ENCODE measurements at regions not wholly inside any gene's neighbourhood (a gene's known extent, or its start where the extent isn't known, plus 50 kb on each side); places are given as distances from the start of the nearest gene placed in this dataset.
A peak's percentile ranks its signal among the peaks of the same experiment; 100 is the strongest.

- TF ChIP-seq CTCF (IDR thresholded peaks at IDR 0.05; ENCODE audit: insufficient read depth, low read depth, low read length, missing control alignments) = no peak
- peak; percentile 43 for DNase-seq (ENCODE audit: low read depth)
- no peak overlapping the region for H3K4me3 ChIP-seq (ENCODE audit: low read length)
Measured at GRCh38 chr1:221947731-221948130, 205.8 kb upstream of the DUSP10 start.

GRCh38 chr1:221946768-221947167 is 204.9 kb upstream of the DUSP10 start:
- no peak overlapping the region for H3K4me3 ChIP-seq (ENCODE audit: low read length)
- TF ChIP-seq CTCF (IDR thresholded peaks at IDR 0.05; ENCODE audit: insufficient read depth, low read depth, low read length, missing control alignments) = no peak
- no peak for DNase-seq (ENCODE audit: low read depth)

- no peak for DNase-seq (ENCODE audit: low read depth)
- H3K4me3 ChIP-seq (ENCODE audit: low read length) = no peak overlapping the region
- TF ChIP-seq CTCF (IDR thresholded peaks at IDR 0.05; ENCODE audit: insufficient read depth, low read depth, low read length, missing control alignments) = no peak
Measured at GRCh38 chr1:221945669-221946068, 203.8 kb upstream of the DUSP10 start.

GRCh38 chr1:221944247-221944870 is 202.5 kb upstream of the DUSP10 start:
- no peak for DNase-seq (ENCODE audit: low read depth)
- no peak for TF ChIP-seq CTCF (IDR thresholded peaks at IDR 0.05; ENCODE audit: insufficient read depth, low read depth, low read length, missing control alignments)
- no peak overlapping the region for H3K4me3 ChIP-seq (ENCODE audit: low read length)

- no peak overlapping the region for H3K4me3 ChIP-seq (ENCODE audit: low read length)
- TF ChIP-seq CTCF (IDR thresholded peaks at IDR 0.05; ENCODE audit: insufficient read depth, low read depth, low read length, missing control alignments) = no peak
- no peak for DNase-seq (ENCODE audit: low read depth)
Measured at GRCh38 chr1:221940631-221941030, 198.7 kb upstream of the DUSP10 start.

GRCh38 chr1:221939607-221940006 is 197.7 kb upstream of the DUSP10 start:
- no peak for DNase-seq (ENCODE audit: low read depth)
- H3K4me3 ChIP-seq (ENCODE audit: low read length) = no peak overlapping the region
- no peak for TF ChIP-seq CTCF (IDR thresholded peaks at IDR 0.05; ENCODE audit: insufficient read depth, low read depth, low read length, missing control alignments)

All from epithelial cell of esophagus (primary cell).